NCI-H1092 (cell line): ENCODE measurements at regions not wholly inside any gene's neighbourhood (a gene's known extent, or its start where the extent isn't known, plus 50 kb on each side); places are given as distances from the start of the nearest gene placed in this dataset.
"Not testable (repeated sequence)": the region's sequence is repeated elsewhere in the genome, so short reads cannot be mapped to it uniquely, and the experiment has no call there.

Experiments
- DNase-seq: peaks from one replicate; lab custom pipeline; 2025; lab: John Stamatoyannopoulos, UW

- no peak for DNase-seq
Observed at GRCh38 chr13:63838366-63839110, 2422.9 kb upstream of the PCDH20 start.

GRCh38 chr13:63837701-63838100 lies 2422.1 kb upstream of the PCDH20 start:
- DNase-seq = not testable (repeated sequence)

- DNase-seq = not testable (repeated sequence)
Observed at GRCh38 chr13:63829609-63830008, 2414.0 kb upstream of the PCDH20 start.

- not testable (repeated sequence) for DNase-seq
Observed at GRCh38 chr13:63821785-63822184, 2406.1 kb upstream of the PCDH20 start.

GRCh38 chr13:63811428-63812004 lies 2395.9 kb upstream of the PCDH20 start:
- not testable (repeated sequence) for DNase-seq

- DNase-seq = not testable (repeated sequence)
Observed at GRCh38 chr13:63791134-63791533, 2375.5 kb upstream of the PCDH20 start.

GRCh38 chr13:63774133-63774532 lies 2358.5 kb upstream of the PCDH20 start:
- no peak for DNase-seq

GRCh38 chr13:63773476-63773875 lies 2357.8 kb upstream of the PCDH20 start:
- DNase-seq = no peak

- not testable (repeated sequence) for DNase-seq
Observed at GRCh38 chr13:63757683-63758082, 2342.0 kb upstream of the PCDH20 start.

GRCh38 chr13:63749857-63750256 lies 2334.2 kb upstream of the PCDH20 start:
- DNase-seq = not testable (repeated sequence)

GRCh38 chr13:63741814-63742101 lies 2326.1 kb upstream of the PCDH20 start:
- not testable (repeated sequence) for DNase-seq

- no peak for DNase-seq
Observed at GRCh38 chr13:63741029-63741813, 2325.6 kb upstream of the PCDH20 start.

GRCh38 chr13:63739112-63739735 lies 2323.6 kb upstream of the PCDH20 start:
- not testable (repeated sequence) for DNase-seq

- DNase-seq = no peak
Observed at GRCh38 chr13:63737418-63737817, 2321.8 kb upstream of the PCDH20 start.

- DNase-seq = no peak
Observed at GRCh38 chr13:63731896-63732295, 2316.2 kb upstream of the PCDH20 start.

GRCh38 chr13:63712159-63712558 lies 2296.5 kb upstream of the PCDH20 start:
- not testable (repeated sequence) for DNase-seq

GRCh38 chr13:63706751-63707150 lies 2291.1 kb upstream of the PCDH20 start:
- DNase-seq = no peak

- DNase-seq = no peak
Observed at GRCh38 chr13:63704521-63704920, 2288.9 kb upstream of the PCDH20 start.

GRCh38 chr13:63700350-63700749 lies 2284.7 kb upstream of the PCDH20 start:
- no peak for DNase-seq

GRCh38 chr13:63699948-63700347 lies 2284.3 kb upstream of the PCDH20 start:
- DNase-seq = no peak

GRCh38 chr13:63696055-63696454 lies 2280.4 kb upstream of the PCDH20 start:
- DNase-seq = no peak

GRCh38 chr13:63693696-63694095 lies 2278.0 kb upstream of the PCDH20 start:
- no peak for DNase-seq

GRCh38 chr13:63691474-63691873 lies 2275.8 kb upstream of the PCDH20 start:
- DNase-seq = no peak
